Fibroblast of lung (primary cell): ENCODE measurements at regions not wholly inside any gene's neighbourhood (a gene's known extent, or its start where the extent isn't known, plus 50 kb on each side); places are given as distances from the start of the nearest gene placed in this dataset.

Experiments used
- EZH2 ChIP-seq: IDR thresholded peaks from 2 replicates; pipeline ENCODE4 v1.5.1; 2012; ENCODE audit warnings: low read length, control low read depth, mild to moderate bottlenecking; ENCODE audit errors: missing control alignments
- TF ChIP-seq, protein P1 (sequence below), 2 donors: IDR thresholded peaks in 1 of 2; conservative IDR thresholded peaks in 1 of 2; 1 replicate in 1 of 2; 2 replicates in 1 of 2; pipeline ENCODE4 v1.5.1; 2011 to 2012; ENCODE audit warnings: low read length in 2 of 2, control low read depth in 1 of 2, inconsistent platforms in 1 of 2, low read depth in 1 of 2, mild to moderate bottlenecking in 1 of 2

DNA sequence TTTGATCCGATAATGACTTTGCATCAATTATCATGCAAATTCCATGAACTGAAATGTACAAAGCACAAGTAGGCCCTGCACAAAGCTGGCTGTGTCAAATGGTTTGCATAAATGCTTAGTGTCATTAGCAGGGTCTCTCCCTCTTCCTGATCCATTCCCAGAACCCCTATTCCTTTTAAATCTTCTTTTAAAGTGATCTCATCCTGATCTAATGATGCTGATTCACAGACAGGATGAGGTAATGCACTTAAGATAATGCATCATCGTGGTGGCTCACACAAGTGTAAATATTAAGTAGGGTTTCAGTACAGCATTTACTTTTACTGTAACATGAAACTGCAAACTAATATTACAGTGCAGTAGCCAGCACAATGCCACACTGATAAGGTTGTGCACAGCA lies 304.8 kb upstream of the SOX11 start:
- TF ChIP-seq, protein P1, sequence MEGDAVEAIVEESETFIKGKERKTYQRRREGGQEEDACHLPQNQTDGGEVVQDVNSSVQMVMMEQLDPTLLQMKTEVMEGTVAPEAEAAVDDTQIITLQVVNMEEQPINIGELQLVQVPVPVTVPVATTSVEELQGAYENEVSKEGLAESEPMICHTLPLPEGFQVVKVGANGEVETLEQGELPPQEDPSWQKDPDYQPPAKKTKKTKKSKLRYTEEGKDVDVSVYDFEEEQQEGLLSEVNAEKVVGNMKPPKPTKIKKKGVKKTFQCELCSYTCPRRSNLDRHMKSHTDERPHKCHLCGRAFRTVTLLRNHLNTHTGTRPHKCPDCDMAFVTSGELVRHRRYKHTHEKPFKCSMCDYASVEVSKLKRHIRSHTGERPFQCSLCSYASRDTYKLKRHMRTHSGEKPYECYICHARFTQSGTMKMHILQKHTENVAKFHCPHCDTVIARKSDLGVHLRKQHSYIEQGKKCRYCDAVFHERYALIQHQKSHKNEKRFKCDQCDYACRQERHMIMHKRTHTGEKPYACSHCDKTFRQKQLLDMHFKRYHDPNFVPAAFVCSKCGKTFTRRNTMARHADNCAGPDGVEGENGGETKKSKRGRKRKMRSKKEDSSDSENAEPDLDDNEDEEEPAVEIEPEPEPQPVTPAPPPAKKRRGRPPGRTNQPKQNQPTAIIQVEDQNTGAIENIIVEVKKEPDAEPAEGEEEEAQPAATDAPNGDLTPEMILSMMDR (conservative IDR thresholded peaks at IDR 0.05 in 1 of 2, IDR thresholded peaks at IDR 0.05 in 1 of 2; ENCODE audit: low read depth in 1 of 2, low read length in 2 of 2): no peak
- no peak for TF ChIP-seq EZH2
